ENCODE measurements at regions not wholly inside any gene's neighbourhood (a gene's known extent, or its start where the extent isn't known, plus 50 kb on each side); places are given as distances from the start of the nearest gene placed in this dataset.

DNA sequence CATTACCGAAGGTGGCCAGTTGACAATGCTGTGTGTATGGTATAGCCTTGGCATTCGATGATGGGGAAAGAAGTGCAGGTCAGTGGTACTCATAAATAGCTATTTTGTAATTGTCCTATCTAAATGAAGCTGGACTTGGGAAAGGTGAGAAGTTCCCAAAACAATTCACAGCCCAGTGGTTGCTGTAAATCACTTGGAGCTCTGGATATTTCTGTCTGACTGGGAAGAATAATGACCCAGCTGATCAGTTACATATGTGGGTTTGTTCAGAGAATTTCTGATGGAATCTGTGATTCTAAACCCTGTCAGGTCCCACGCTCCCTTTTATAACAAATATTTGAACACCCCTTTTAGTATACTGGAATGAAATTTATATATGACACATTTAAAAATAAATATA, 133.9 kb upstream of the PFN2 start:
- TF ChIP-seq CTCF (IDR thresholded peaks at IDR 0.05), result no peak
- H3K9ac ChIP-seq (ENCODE audit: insufficient read depth, low read length, poor library complexity, severe bottlenecking), result no peak overlapping the region
- no peaks in the 10 kb centered on the region for H3K36me3 Mint-ChIP-seq
- H3K4me3 ChIP-seq (replicated peaks in 1 of 3; ENCODE audit: low read depth in 2 of 3, low read length in 3 of 3), result no peak overlapping the region
- no peaks in the 10 kb centered on the region for H4K20me1 ChIP-seq (ENCODE audit: insufficient read depth, low read length)
- no peaks in the 10 kb centered on the region for H3K27me3 ChIP-seq (ENCODE audit: control insufficient read depth in 2 of 2, insufficient read depth in 2 of 2, low read length in 2 of 2)
- H3K79me2 ChIP-seq (ENCODE audit: insufficient read depth, low read length), result no peaks in the 10 kb centered on the region
- no peaks in the 10 kb centered on the region for H3K4me1 Mint-ChIP-seq
- H3K9me3 ChIP-seq (replicated peaks in 1 of 2; ENCODE audit: control insufficient read depth in 1 of 2, insufficient read depth in 1 of 2, low read length in 2 of 2), result no peaks in the 10 kb centered on the region
- DNase-seq, result no peak
- H3K9me3 Mint-ChIP-seq, result peaks cover 0 to 12% (median 3%) of the 10 kb centered on the region in 7 donors
- H3K36me3 ChIP-seq (replicated peaks in 1 of 2; ENCODE audit: control insufficient read depth in 1 of 2, insufficient read depth in 2 of 2, low read length in 2 of 2), result no peaks in the 10 kb centered on the region
- no peak overlapping the region for H3K4me3 Mint-ChIP-seq
- H3K27me3 Mint-ChIP-seq (ENCODE audit: low read depth in 3 of 3), result peaks cover 0 to 2% (median 1%) of the 10 kb centered on the region in 3 donors
- H2AFZ ChIP-seq (ENCODE audit: insufficient read depth, low read depth, low read length, poor library complexity, severe bottlenecking), result no peak overlapping the region
- intact Hi-C loops (cut with micrococcal nuclease), result no loop called here
- whole genome bisulfite sequencing (ENCODE audit: insufficient coverage), result 73% methylated on average over 2 of the region's 3 CpGs
- H3K27ac Mint-ChIP-seq, result no peak overlapping the region
- no peak overlapping the region for H3K27ac ChIP-seq (ENCODE audit: low read depth in 1 of 2, low read length in 2 of 2)
- no peak overlapping the region for H3K4me2 ChIP-seq (replicated peaks; ENCODE audit: extremely low read depth, low read length, poor library complexity, severe bottlenecking)
- no peaks in the 10 kb centered on the region for H3K4me1 ChIP-seq (ENCODE audit: control insufficient read depth in 1 of 2, insufficient read depth in 2 of 2, low read length in 2 of 2)

GRCh38 chr3:150101016-150101415, 130.3 kb upstream of the PFN2 start:
- Histone ChIP-seq H3K79me2 (ENCODE audit: insufficient read depth, low read length) (no peaks in the 10 kb centered on the region), H3K4me3 (replicated peaks in 1 of 3; ENCODE audit: low read depth in 2 of 3, low read length in 3 of 3) (no peak overlapping the region), H2AFZ (ENCODE audit: insufficient read depth, low read depth, low read length, poor library complexity, severe bottlenecking) (no peak overlapping the region), H3K36me3 (replicated peaks in 1 of 2; ENCODE audit: control insufficient read depth in 1 of 2, insufficient read depth in 2 of 2, low read length in 2 of 2) (no peaks in the 10 kb centered on the region), H3K4me2 (replicated peaks; ENCODE audit: extremely low read depth, low read length, poor library complexity, severe bottlenecking) (no peak overlapping the region), H4K20me1 (ENCODE audit: insufficient read depth, low read length) (no peaks in the 10 kb centered on the region), H3K9ac (ENCODE audit: insufficient read depth, low read length, poor library complexity, severe bottlenecking) (no peak overlapping the region), H3K27ac (ENCODE audit: low read depth in 1 of 2, low read length in 2 of 2) (no peak overlapping the region), H3K9me3 (replicated peaks in 1 of 2; ENCODE audit: control insufficient read depth in 1 of 2, insufficient read depth in 1 of 2, low read length in 2 of 2) (no peaks in the 10 kb centered on the region), H3K27me3 (ENCODE audit: control insufficient read depth in 2 of 2, insufficient read depth in 2 of 2, low read length in 2 of 2) (no peaks in the 10 kb centered on the region), H3K4me1 (ENCODE audit: control insufficient read depth in 1 of 2, insufficient read depth in 2 of 2, low read length in 2 of 2) (no peaks in the 10 kb centered on the region)
- Mint-ChIP-seq H3K27me3 (ENCODE audit: low read depth in 3 of 3) (no peaks in the 10 kb centered on the region), H3K4me1 (no peaks in the 10 kb centered on the region), H3K9me3 (peaks cover 0 to 12% (median 3%) of the 10 kb centered on the region in 7 donors), H3K36me3 (no peaks in the 10 kb centered on the region), H3K27ac (no peak overlapping the region), H3K4me3 (no peak overlapping the region)
- intact Hi-C loops (cut with micrococcal nuclease), result no loop called here
- no peak for TF ChIP-seq CTCF (IDR thresholded peaks at IDR 0.05)
- no CpG with 5 or more reads among the region's 1 CpG for WGBS (ENCODE audit: insufficient coverage)
- no peak for DNase-seq

Data from CD14-positive monocyte (primary cell).